ENCODE measurements at regions not wholly inside any gene's neighbourhood (a gene's known extent, or its start where the extent isn't known, plus 50 kb on each side); places are given as distances from the start of the nearest gene placed in this dataset.

GRCh38 chr15:99478977-99479376, 86.8 kb upstream of the MEF2A start:
- WGBS, 2 experiments (ENCODE audit: extremely low coverage in 1 of 2, insufficient coverage in 1 of 2, insufficient read length in 1 of 2, insufficient replicate concordance in 2 of 2, low coverage in 1 of 2, low lambda C conversion rate in 2 of 2, missing lambda C conversion rate in 1 of 2) = 90% methylated on average over 2 of the region's 2 CpGs; no CpG with 5 or more reads in 1 of the 2 experiments
- Histone ChIP-seq H3K79me2 (ENCODE audit: control insufficient read depth in 1 of 2, insufficient read depth in 2 of 2, low read length in 2 of 2) (no peaks in the 10 kb centered on the region), H2BK20ac (ENCODE audit: low read length) (no peak overlapping the region), H4K91ac (replicated peaks; ENCODE audit: insufficient read length, low read length) (no peak overlapping the region), H3K9me3 (ENCODE audit: insufficient read depth in 2 of 2, low read depth in 1 of 2, low read length in 1 of 2) (no peaks in the 10 kb centered on the region), H3K4me1 (replicated peaks in 1 of 4; ENCODE audit: control insufficient read depth in 3 of 4, insufficient read depth in 4 of 4, low read length in 3 of 4) (peaks cover 0 to 9% (median 3%) of the 10 kb centered on the region in 4 experiments; a peak in 4 of 7 replicates), H2BK15ac (ENCODE audit: low read length) (no peak overlapping the region), H3K18ac (ENCODE audit: extremely low read depth, low read length) (no peak overlapping the region), H4K8ac (ENCODE audit: extremely low read depth, insufficient read depth, low read length) (no peak overlapping the region), H2AK5ac (ENCODE audit: low read depth, low read length) (no peak overlapping the region), H3K14ac (ENCODE audit: insufficient read length) (no peak overlapping the region), H2BK5ac (ENCODE audit: low read depth, low read length) (no peak overlapping the region), H4K5ac (ENCODE audit: insufficient read length, low read depth, low read length) (no peak overlapping the region), H3K23me2 (ENCODE audit: low read depth, low read length) (no peaks in the 10 kb centered on the region), H3K9ac (replicated peaks in 1 of 4; ENCODE audit: extremely low read depth in 1 of 4, low read depth in 3 of 4, low read length in 3 of 4) (no peak overlapping the region), H2AFZ (ENCODE audit: low read length) (no peak overlapping the region), H3K4ac (replicated peaks; ENCODE audit: insufficient read length, low read depth, low read length) (no peak overlapping the region), H3K27me3 (replicated peaks in 1 of 4; ENCODE audit: control insufficient read depth in 3 of 4, extremely low read depth in 1 of 4, insufficient read depth in 3 of 4, low read length in 3 of 4) (no peaks in the 10 kb centered on the region), H3K23ac (ENCODE audit: insufficient read length) (no peak overlapping the region), H3K36me3 (ENCODE audit: control insufficient read depth in 2 of 4, insufficient read depth in 4 of 4, low read length in 3 of 4) (no peaks in the 10 kb centered on the region), H3K79me1 (ENCODE audit: low read depth, low read length) (no peaks in the 10 kb centered on the region), H2BK120ac (replicated peaks; ENCODE audit: low read depth, low read length) (no peak overlapping the region), H4K20me1 (replicated peaks in 1 of 2; ENCODE audit: control insufficient read depth in 1 of 2, insufficient read depth in 2 of 2, low read length in 2 of 2) (no peaks in the 10 kb centered on the region), H3K56ac (replicated peaks; ENCODE audit: insufficient read length, low read depth, low read length) (no peak overlapping the region), H3K27ac (ENCODE audit: low read depth, low read length) (no peak overlapping the region), H3K4me2 (ENCODE audit: insufficient read depth in 1 of 2, low read depth in 2 of 2, low read length in 2 of 2) (no peak overlapping the region), H3K4me3 (ENCODE audit: extremely low read depth in 1 of 4, insufficient read depth in 2 of 4, low read depth in 3 of 4, low read length in 4 of 4) (no peak overlapping the region), H2BK12ac (ENCODE audit: low read depth, low read length) (no peak overlapping the region)
- DNase-seq (ENCODE audit: low read depth in 1 of 2, low spot score in 2 of 2) = no peak
- FAIRE-seq = no peak
- POLR2A ChIA-PET (ENCODE audit: partially characterized antibody) = interaction anchor here (0.7 kb wide), 1 partner anchor 28 kb away, joined by 3 read pairs; no protein-coding TSS in a partner anchor
- CTCF ChIA-PET (ENCODE audit: partially characterized antibody) = interaction anchor here (0.7 to 3.2 kb wide), 4 partner anchors 70 to 225 kb away, joined by 3 to 8 read pairs (median 6); no protein-coding TSS in a partner anchor
- no peak for TF ChIP-seq SUZ12 (IDR thresholded peaks at IDR 0.05; ENCODE audit: low read length)

Data from H1 (cell line).